GM19372 (cell line): ENCODE measurements at regions not wholly inside any gene's neighbourhood (a gene's known extent, or its start where the extent isn't known, plus 50 kb on each side); places are given as distances from the start of the nearest gene placed in this dataset.

Source experiments
- ATAC-seq: cut with Tn5 transposase; IDR thresholded peaks from one replicate; pipeline ENCODE4 v1.9.1; 2021; ENCODE audit warnings: mild to moderate bottlenecking, low read depth, moderate library complexity; ENCODE audit not compliant: unreplicated experiment

GRCh38 chr9:3732077-3733038 is 206.6 kb upstream of the RFX3 start:
- peak; percentile 87 for ATAC-seq

DNA sequence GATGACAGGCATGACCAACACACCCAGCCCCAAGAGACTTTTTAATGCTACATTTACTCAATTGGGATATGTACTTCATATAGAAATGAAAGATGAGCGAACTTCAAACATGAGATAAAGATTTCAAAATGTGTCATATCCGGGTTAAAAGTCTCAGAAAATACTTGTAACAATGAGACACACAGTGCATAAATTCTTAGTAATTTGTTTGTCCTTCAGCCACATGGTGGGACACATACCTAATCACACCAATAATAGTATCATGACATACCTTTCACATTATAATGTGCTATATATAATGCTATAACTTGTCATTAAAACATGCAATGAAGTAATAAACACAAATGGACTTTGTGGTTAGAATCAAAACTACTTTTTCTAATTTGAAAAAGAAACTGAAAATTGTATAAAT is 204.7 kb upstream of the RFX3 start:
- no peak for ATAC-seq

DNA sequence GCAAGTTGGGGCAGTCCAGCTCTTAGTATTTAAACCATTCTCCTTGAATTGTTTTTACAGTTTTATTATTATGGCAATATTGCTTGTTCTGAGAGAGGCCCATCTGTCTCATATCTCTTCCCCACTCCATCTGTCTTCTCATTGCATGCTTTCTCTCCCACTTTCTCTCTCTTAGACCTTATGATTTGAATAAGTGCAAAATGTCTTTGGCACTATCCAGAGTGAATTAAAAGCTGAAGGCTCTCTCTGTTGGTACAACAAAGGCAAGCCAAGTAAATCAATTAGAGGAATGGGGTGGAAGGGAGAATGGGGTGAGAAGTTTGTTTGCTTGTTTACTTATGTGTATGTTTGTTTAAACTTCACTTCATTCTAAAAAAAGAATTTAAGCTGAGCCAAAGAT is 195.3 kb upstream of the RFX3 start:
- no peak for ATAC-seq

DNA sequence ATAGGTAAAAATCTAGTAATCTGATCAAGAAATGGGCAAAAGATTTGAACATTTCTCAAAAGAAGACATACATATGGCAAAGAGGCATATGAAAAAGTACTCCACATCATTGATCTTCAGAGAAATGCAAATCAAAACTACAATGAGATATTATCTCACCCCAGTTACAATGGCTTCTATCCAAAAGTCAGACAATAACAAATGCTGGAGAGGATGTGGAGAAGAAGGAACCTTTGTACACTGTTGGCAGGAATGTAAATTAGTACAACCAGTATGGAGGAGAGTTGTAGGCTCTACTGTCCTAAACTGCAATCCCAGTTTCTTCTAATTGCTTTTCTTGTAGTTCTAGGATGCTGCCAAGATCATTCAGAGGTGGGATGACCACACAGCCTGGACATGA is 193.5 kb upstream of the RFX3 start:
- no peak for ATAC-seq

DNA sequence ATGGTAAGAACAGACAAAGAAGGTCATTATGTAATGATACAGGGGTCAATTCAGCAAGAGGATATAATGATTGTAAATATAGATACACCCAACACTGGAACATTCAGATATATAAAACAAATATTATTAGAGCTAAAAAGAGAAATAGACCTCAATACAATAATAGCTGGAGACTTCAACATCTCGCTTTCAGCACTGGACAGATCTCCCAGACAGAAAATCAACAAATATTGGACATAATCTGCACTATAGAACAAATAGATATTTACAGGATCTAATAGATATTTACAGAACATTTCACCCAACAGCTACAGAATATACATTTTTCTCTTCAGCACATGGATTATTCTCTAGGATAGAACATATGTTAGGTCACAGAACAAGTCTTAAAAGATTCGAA is 190.6 kb upstream of the RFX3 start:
- no peak for ATAC-seq

- no peak for ATAC-seq
Observed at GRCh38 chr9:3708751-3709150, 182.9 kb upstream of the RFX3 start.

GRCh38 chr9:3704890-3705289 is 179.1 kb upstream of the RFX3 start:
- ATAC-seq = no peak

DNA sequence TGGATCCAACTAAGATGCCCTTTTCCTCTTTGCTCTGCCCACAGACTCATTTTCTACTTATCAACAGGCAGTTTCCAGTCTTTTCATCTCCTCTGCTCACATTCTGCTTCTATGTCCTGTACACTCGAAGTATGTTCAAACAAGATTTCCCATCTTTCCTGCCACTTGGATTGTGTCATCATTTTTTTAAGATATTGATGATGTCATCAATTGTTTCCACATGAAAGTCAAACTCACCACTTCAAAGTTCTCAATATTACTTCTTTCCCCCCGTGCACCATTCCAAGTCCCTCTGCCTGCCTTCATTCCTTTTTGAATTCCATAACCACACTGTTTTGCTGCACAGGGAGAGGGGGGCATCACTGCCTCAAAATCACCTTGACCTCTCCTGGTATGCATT is 175.0 kb upstream of the RFX3 start:
- ATAC-seq = no peak

DNA sequence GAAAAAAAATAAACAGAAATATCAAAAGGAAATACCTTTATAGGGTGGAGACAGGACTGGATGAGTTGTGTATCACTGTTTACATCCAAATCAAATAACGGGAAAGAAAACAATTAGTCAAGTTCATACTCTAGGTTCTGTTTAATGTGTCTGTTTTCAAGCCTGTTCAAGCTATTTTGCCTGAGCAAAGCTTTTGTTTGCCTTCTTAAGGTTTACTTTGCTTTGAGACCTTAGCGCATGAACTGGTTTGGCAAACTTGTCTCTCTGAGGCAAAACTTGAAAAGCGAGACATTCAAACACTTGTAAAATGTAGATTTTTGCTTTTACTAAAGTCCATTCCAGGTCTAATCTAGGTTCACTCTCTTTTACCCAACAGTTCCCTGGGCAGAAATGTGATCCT is 174.1 kb upstream of the RFX3 start:
- ATAC-seq = no peak

DNA sequence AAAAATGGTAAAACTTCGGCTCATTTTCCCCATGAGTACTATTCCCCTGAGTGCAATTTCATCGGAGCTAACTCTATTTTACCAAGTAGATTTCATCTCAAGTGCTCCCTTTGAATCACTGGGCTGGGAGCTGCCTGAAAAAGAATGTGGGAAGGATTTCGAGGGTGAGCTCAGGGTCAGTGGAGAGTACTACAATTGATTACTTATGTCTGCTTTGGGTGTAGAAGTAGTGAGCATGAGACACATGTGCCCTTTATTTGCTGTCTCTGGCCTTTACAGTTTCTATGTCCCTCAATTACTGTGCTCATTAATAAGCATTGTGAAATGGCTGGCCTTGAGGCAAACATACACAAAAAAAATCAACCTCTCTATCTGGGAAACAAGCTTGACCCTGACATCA is 172.7 kb upstream of the RFX3 start:
- ATAC-seq = no peak

DNA sequence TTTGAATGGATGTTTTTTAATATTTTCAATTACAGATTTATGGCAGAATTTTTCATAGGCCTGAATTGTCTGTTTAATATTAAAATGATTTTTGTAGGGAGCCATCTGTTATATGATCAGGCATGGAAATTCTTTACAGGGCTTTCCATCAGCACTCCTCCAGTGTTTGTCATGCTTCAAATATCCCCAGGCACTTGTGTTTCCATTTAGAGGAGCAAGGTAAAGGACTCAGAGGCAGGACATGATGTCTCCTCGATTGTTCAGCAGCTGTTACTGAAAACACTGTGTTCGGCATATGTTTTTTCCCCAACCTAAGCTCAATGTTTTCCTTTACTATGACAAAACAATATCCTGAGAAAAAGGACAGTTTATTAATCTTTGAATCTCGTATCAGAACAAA is 172.3 kb upstream of the RFX3 start:
- ATAC-seq = no peak

DNA sequence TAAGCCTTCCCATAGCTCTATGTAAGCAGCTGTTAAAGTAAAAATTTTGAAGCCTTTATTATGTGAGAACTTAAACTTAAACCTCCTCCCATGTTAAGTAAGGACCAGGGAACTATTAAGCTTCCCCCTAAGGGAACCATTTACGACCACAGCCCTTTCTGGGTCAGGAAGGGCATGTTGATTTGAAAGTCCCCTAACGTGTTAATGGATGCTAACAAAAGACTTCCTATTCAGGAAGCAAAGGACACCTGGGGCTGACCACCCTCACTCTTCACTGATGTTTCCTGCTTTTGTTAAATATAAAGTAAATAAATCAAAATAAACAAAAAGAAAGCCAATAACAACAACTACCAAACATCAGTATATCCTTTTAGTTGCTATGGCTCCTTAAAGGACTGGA is 170.6 kb upstream of the RFX3 start:
- no peak for ATAC-seq

- no peak for ATAC-seq
Observed at GRCh38 chr9:3692606-3693005, 166.8 kb upstream of the RFX3 start.

GRCh38 chr9:3689555-3689954 is 163.8 kb upstream of the RFX3 start:
- ATAC-seq = no peak

DNA sequence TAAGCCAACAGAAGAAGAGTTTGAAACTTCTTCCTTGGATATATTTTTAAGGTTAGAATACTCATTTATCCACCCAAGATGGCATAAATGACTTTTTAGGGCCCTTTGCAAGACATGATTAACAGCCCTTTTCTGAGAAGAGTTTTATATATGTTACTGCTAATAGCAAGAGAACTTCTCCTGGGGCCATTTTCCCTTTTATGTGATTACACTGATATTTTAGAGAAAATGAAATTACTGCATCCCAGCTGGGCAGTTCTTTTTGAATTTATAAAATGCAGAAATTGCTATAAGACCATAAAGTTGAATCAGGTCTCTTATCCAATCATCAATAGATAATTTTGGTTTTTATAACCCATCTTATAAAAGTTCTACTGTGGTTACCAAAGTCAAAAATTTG is 161.3 kb upstream of the RFX3 start:
- no peak for ATAC-seq

GRCh38 chr9:3682186-3682585 is 156.4 kb upstream of the RFX3 start:
- no peak for ATAC-seq

DNA sequence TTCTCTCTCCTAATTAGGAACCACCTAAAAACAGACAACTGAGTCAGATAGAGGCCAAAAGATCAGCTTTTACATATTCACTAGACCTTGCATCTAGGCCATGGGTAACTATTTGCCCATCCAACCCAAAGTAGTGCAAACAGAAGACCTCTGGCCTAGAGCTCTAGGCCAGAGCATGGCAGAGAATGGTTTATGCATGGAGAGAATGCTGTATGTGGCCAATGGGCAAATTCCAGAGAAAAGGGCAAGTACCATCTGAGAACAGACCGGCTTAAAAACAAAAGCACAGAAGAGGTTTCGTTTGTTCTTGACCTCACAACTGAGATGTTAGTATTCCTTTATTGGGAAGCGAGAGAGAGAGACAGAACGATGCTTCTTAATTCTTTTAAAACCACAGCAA is 151.7 kb upstream of the RFX3 start:
- ATAC-seq = no peak

GRCh38 chr9:3676766-3677165 is 151.0 kb upstream of the RFX3 start:
- no peak for ATAC-seq

- no peak for ATAC-seq
Observed at GRCh38 chr9:3675946-3676345, 150.1 kb upstream of the RFX3 start.

DNA sequence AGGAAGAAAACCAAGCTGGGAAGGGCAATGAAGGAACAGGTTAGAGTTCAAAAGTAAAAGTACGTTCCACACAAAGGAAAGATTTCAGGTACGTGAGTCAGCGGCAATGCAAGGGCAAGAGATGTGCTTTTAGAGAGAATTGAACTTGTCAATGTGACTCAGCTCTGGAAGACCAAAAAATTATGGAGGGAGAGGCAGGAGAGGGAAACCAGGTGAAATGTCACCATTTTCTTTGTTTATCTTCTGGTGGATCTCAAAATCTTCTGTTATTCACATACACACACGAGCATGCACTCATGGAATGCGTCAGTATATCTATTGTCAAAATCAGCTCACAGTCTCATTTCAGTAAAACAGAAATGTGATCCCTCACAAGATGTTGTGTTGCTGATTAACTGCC is 148.8 kb upstream of the RFX3 start:
- no peak for ATAC-seq

DNA sequence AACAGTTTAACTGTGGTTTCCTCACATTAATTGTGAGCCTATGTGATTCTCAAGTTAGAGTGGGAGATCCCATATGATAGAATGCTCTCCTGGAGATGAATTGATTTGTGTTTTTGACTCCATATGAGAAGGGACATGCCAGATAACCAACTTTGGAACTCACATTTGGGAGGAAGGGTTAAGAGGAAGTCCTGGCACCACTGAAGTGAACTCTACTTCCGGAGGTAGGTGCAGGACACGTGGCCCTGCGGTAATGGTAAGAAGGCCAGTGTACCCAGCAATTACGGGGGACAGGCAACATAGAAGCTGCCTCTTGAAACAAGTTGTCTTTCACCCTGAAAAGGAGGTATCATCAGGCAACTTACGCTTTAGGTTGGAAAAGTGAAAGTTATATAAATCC is 146.6 kb upstream of the RFX3 start:
- ATAC-seq = no peak

GRCh38 chr9:3664044-3664443 is 138.2 kb upstream of the RFX3 start:
- ATAC-seq = no peak

DNA sequence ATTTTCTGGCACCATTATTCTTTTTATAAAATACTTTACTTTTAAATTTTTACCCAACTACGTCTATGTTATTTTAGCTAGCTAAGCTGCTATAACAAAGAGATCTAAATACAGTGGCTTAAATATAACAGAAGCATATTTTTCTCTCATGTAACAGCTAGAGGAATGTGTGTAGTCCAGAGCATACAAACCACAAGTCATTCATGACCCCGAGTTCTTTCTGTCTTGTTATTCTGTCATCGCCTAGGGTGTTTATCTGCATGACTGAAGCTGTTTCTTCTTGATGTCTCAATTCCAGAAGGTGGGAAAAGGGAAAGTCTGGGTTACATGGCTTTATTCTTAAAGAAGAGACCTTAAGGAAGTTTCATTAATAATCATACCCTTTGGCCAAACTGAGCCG is 136.9 kb upstream of the RFX3 start:
- ATAC-seq = no peak
